SW480 (cell line): ENCODE measurements at regions not wholly inside any gene's neighbourhood (a gene's known extent, or its start where the extent isn't known, plus 50 kb on each side); places are given as distances from the start of the nearest gene placed in this dataset.
"Not testable (repeated sequence)": the region's sequence is repeated elsewhere in the genome, so short reads cannot be mapped to it uniquely, and the experiment has no call there.

ENCODE experiments used
- DNase-seq: peaks from one replicate; pipeline ENCODE4 v3.0.0-alpha.2; 2016; ENCODE audit warnings: low spot score

DNA sequence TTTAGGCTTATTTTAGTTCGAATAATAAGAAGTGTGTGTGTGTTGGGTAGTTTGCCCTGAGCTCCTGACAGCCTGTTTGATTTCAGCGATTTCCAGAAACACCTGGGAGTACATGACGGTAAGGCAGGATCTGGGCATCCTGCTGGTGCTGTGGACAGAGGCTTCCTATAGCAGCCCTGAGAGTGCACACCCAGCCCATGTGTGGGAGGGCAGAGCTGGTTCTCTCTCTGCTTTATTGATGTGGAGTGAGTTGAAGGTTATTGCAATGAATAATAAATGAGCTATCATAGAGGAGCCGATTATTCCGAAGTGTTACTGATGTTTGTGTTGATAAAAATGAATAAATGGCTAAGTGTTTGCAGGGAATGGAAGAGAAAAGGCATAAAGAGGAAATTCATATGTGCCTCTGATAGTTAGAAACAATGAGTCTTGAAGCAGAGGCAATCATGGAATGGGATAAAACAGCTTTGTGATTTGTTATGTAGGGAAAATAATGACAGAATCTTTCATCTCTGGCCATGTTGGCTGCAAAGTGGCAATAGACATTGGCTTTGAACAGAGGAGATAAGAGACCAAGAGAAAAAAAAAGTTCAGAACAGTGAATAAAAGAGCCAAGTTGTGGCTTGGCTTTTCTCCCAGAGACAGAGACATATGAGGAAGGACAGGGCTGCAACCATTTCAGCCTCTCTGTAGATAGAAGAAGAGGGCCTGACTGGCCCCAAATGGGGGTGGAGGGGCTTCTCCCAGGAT is 166.2 kb upstream of the CHD6 start:
- DNase-seq, result peak; percentile 23

DNA sequence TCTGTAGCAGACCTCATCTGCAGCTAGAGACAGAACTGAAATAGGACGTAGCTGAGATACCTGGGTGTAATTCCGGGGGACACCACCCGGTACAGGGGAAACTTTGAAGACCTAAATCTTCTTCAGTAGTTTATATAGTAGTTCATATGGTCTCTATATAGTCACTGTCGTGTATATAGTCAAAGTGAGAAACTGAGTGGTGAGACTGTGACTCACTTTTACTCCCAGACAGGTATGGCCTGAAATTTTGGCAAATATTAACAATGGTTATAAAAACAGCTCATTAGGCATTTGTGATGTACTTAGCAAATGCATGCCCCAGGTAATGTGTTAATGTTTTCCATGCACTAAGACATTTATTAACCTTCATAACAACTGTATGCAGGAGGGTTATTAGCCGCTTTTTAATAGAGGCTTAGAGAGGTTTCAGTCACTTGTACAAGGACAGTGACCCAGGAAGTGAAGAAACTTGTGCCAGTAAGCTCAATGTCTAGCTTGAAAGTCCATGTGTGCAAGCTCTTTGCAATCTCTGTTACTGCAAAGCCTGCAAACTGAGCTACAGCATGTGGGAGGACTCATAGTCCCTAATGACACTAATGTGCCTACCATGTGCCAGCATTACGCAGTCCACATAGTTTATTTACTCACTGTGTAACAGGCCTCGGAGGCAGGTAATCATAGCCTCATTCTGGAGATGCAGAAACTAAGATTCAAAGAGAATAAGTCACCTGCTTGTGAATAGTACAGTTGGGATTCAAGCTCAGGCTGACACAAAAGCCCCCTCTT is 165.4 kb upstream of the CHD6 start:
- no peak for DNase-seq

DNA sequence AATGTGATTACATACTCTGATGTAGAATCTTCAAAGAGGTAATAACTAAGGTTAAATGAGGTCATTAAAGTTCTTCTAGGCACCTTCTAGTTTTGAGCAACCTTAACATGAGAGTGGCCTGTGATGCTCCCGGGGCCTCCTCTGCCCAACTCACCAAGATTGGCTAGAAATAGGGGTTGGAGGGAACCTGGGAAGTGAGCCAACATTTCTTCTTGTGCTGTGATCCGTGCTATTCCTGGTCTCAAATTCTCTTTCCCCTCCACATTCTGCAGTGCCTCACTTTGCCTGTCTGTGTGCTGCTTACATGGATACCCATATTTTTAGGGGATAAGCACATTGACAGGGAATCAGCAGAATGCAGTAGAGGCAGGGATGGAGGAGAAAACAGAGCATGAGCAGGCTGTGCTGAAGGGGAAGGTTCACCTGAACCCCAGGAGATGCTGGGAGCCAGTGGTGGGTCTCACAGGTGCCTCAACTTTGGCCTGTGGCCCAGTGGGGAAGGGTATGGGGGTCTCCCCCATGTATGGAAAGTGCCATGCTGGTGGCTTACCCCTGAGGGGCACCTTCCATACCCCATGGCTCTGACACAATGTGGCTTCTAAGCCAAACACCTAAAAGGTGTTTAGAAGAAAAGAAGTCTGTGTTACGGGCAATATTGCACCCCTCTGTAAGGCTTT is 164.7 kb upstream of the CHD6 start:
- DNase-seq, result no peak

DNA sequence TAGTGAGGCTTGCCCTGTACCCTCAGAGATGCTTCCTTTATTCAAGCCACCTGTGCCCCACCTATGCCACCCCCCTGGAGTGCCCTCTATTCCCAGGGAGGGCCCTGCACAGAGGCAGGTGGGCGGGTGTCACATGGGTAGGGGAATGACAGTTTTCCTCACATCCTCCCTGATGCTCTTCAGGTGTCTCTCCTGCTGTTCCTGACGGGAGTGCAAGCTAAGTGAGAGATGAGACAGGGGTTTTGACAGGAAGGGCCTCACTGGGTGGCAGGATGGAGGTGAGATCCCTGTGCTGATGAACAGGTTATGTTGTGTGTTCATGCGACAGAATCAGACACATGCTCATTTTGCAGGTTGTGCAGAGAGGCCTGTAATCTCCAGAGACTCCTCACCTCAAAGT is 164.1 kb upstream of the CHD6 start:
- DNase-seq, result no peak

DNA sequence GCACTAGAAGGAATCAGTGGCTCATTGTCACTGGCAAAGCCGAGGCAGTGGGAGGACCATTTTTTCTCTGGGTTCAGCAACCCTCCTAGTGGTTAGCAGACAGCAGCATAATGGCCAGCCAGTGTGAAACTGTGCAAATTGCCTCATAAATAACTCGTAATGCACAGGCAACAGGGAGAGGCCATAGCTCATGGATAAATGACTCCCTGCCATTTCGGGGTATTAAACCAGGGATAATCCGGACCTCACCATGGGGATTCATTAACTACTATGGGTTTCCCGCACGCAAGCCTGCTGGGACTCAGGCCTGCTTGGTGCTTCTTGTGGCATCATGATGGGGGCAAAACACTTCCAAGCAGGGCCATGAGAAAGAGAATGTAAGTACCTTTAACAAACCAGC is 158.2 kb upstream of the CHD6 start:
- no peak for DNase-seq

DNA sequence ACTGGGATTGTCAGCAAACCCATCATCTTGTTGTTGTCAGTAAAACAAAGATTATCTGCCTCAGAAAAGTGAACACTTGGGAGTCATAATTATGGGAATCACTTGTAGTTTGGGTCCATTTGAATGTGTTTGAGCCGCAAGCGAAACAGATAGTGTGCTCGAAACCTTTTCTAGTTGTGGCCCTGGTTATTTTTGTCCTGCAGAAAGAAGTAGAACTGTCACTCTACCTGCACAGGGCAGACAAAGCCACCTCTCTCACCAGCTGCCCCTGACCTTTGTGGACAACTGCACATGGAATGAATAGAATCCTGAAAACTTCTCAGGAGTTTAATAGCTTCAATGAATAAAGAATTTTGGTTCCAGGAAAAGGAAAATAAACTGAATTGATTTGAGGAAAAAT is 156.1 kb upstream of the CHD6 start:
- no peak for DNase-seq

DNA sequence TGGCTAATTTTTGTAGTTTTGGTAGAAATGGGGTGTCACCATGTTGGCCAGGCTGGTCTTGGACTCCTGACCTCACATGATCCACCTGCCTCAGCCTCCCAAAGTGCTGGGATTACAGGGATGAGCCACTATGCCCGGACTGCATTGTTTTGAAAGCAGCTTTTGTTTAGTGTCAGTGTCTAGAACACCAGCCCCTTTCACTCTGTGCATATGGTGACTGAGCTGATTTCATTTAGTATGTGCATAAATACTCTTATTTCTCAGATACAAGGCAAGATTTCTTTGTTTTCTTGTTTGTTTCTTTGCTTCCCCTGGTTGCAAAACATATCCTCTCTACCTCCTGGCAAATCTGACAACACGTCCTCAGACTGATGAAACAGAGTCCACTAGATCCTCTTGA is 152.8 kb upstream of the CHD6 start:
- DNase-seq, result no peak

DNA sequence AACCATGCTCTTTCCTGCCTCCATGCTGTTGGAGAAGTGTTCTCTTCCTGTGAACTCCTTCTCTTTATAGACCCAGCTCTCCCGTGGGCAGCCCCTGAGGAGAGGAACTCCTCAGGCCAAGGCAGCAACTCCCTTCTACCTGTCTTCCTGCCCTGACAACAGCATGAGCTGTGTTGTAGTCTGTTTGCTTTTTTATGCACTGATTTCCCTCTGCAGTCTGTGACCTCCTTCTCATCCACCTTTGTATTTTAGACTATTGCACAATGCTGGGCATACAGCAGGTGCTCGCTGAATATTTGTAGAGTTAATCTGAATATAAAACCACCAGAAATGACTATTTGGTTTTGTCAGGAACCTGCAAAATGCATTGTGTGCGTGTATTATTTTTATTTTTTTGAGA is 152.2 kb upstream of the CHD6 start:
- no peak for DNase-seq

DNA sequence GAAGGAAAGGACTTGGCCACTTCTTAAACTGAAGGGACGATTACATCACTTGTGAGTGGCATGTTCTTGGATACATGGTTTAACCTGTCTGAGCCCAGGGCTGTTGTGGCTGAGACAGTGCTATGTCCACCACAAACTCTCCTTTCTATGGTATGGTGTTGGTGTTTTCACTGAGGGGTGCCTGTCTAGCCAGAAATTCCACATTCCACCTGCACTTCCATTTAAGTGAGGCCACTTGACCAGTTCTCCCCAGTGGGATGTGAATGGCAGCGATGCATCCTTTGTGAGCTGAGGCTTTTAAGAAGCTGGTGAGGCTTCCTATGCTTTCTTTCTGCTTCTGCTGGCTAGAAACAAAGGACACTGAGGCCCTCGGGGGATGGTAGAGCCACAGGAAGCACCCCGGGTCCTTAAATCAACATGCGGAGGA is 151.4 kb upstream of the CHD6 start:
- DNase-seq, result no peak

DNA sequence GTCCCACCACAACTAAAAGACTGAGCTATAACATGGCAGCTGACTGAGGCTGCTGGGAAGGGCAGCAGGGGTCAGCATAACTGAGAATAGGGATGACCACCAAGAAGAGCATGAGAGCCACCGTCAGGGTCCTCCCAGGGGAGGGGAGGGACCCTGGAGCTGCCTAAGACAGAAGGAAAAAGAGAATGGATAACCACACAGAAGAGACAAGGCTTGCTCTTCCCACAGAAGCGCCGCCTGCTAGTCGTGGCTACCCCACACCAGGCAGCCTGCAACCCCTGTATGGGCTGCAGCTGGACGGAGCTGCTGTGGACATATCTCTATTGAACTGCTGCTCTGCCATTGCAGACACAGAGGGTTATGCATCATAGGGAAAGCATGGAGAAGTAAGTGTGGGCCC is 132.0 kb upstream of the CHD6 start:
- no peak for DNase-seq

DNA sequence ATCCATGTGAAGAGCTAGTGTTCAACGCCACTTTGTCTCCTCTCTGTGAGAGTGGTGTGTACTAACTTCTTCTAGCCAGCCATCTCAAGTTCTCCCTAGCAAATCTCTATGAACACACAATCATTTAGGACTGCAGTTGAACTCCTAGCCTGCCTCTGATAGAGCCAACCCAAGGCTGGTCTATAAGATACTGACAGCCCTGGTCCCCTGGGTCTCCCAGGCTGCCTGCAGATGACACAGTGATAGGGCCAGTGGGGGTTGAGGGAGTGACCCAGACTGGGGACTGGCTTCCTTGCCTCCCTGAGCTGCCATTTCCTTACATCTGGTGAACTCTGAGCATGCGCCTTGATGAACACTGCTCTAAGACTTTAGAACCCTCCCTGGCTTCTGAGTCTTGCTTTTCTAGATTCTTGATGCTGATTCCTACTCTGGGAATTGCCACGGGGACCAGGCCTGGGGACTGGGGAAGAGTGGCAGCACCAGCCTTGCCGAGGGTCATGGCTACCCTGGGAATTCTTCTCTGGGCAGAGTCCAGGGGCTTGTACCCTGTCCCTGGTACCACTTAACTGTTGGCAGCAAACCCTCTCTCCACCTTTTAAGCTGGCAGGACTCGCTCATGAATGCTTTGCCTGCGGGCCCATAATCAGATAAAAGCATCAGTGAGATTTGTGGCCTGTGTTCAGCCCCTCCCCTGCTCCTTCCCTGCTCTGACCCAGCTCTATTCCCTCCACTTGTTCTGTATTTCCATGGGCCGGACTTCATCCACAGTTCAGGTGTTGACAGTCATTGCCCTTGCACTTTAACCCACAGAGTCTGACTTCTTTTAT is 130.8 kb upstream of the CHD6 start:
- no peak for DNase-seq

DNA sequence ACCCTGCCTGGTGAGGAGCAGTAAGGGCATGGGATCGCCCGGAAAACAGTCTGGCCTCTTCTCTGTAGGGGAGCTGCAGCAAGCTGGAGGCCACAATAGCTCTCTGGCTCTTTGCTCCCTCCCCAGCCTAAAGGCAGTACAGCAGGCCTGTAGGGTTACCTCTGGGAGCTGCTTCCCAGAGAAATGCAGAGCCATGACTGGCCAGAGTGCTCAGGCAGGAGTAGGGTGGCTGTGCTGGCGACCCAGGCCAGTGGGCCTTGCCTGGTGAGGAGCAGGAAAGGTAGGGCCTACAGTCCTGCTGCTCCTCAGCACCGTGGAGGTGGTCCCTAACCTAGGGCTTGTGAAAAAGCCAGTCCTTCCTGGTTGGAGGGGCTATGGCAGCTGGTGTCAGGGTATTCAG is 129.9 kb upstream of the CHD6 start:
- DNase-seq, result no peak

DNA sequence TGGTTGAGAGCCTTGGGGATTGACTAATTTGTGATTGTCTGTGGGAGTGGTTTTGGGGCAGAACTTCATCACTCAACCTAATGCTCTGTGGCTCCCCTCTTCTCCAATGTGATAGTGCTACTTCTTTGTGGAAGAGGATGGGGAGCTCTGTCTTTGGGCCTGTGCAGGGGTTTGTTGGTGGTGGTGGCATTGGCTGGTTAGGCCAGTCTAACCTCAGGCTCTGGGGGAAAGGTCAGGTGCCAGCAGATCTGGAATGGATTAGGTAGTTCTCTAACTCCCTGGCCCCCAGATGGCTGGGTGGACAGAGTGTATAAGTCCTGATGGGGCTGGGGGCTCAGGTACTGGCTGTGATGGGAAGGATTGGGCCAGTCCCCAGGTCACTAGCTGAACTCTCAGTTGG is 129.0 kb upstream of the CHD6 start:
- no peak for DNase-seq

DNA sequence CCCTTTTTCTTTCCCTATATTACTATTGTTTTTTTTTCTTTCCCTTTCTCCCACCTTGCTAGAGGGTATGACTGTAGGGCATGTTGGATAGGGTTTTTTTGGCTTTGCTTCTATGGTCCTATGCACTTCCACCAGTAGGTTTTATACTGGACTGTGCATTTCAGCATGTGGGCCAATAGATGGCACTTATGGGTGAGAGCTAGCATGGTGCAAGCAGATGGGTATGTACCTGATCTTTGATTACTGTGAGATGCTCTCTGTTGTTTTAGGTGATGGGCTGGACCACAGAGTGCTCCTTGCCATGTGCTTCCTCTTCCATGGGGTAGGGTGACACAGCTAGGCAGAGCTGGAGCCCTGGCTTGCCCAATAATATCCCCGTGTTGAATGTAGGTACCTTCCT is 128.5 kb upstream of the CHD6 start:
- peak; percentile 35 for DNase-seq

DNA sequence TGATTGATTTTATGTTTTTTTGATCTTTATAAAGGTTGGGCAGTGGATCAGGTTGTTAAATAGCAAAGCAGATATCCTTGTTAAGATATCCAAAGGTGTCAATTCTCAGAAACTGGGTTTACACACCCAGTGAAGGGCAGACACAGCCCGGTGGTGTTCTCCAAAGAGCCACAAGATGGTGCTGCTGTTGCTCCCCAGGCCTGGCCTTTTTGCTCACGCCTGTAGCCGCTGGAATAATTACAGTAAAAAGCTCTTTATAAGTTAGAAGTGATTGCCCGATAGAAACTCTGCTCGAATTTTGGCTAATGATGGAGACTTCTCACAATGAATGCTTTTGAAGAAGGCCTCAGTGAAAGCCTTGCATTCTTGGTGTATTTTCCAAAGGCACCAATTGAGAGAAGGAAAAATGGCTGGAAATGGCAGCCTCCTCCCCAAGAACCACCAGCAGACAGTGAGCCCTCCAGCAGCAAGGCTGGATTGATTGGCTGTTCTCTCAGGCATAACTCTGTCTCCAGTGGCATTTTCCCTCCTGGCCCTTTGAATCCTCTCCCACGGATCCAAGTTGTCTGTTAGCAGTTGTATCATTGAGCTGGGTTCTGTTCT is 120.5 kb upstream of the CHD6 start:
- peak; percentile 62 for DNase-seq

DNA sequence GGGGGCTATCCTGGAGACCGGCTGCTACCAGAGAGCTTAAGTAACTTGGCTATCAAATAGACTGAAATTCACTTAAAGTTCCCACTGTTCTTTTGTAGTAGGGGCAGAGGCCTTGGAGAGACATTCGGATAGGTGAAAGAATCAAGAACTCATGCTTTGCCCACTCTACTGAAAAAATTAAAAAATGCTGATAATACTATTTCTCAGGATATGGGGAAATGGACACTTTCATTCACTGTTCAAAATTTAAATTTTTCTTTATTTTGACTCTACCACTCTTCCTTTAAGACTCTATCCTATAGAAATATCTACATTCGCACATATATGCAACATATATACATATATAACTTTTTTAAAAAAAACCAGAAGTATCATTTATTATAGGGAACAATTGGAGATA is 117.8 kb upstream of the CHD6 start:
- DNase-seq, result no peak

DNA sequence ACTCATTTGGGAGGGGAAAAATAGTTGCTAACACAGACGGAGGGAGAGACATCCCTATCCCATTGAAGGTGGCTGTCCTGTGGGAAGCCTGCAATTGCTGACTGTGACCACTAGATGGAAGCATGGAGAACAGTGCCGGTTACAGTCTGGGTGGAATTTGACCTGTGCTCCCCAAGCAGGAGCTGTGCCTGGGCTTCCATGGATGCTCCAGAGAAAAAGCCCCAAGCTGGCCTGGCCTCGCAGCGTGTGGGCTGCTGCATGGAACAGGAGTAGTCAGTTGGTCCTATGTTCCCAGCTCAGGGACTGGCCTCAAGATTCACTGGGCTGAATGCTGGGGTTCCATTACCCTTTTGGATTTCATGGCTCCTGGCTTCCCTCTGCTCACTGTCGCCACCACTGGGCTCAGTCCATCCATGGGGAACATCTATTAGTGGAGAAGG is 116.3 kb upstream of the CHD6 start:
- peak; percentile 77 for DNase-seq

DNA sequence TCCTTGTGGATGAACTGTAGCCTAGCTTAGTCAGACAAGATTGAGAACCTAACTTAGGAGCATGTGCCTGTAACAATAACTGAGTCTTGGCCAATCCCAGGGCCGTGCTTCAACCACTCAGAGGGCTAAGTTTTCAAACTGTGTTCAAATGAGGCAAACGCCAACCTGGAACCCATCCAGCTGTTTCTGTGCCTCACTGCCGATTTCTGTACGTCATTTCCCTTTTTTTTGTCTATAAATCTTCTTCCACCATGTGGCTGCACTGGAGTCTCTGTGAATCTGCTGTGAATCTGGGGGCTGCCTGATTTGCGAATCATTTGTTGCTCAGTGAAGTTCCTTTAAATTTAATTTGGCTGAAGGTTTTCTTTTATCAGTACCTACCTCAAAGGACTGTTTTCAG is 115.0 kb upstream of the CHD6 start:
- no peak for DNase-seq

DNA sequence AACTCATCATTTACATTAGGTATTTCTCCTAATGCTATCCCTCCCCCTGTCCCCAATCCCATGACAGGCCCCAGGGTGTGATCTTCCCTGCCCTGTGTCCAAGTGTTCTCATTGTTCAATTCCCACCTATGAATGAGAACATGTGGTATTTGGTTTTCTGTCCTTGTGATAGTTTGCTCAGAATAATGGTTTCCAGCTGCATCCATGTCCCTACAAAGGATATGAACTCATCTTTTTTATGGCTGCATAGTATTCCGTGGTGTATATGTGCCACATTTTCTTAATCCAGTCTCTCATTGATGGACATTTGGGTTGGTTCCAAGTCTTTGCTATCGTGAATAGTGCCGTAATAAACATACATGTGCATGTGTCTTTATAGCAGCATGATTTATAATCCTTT is 113.0 kb upstream of the CHD6 start:
- DNase-seq, result not testable (repeated sequence)

DNA sequence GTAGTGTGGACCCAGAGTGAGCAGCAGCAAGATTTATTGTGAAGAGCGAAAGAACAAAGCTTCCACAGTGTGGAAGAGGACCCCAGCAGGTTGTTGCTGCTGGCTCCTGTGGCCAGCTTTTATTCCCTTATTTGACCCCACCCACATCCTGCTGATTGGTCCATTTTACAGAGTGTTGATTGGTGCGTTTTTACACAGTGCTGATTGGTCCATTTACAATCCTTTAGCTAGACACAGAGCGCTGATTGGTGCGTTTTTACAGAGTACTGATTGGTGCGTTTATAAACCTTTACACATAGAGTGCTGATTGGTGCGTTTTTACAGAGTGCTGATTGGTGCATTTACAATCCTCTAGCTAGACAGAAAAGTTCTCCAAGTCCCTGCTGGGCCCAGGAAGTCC is 109.5 kb upstream of the CHD6 start:
- DNase-seq, result not testable (repeated sequence)

DNA sequence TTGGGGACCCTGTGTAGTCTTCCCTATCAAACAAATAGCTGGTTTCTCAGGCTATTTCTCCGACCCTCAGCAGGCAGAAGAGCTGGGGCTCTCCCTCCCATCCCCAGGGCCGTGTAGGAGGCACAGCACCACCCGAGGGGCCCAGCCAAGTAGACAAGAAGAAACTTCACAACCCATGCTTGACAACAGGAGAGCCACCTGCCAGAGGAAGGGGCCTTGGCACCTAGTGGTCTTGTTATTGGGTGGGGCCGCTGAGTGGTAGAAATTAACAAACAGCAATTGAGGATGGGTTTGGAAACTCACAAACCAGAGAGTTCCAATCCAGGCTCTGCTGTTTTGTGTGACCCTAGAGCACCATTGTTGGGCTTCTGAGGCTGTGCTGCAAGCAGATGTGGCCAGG is 108.5 kb upstream of the CHD6 start:
- no peak for DNase-seq

DNA sequence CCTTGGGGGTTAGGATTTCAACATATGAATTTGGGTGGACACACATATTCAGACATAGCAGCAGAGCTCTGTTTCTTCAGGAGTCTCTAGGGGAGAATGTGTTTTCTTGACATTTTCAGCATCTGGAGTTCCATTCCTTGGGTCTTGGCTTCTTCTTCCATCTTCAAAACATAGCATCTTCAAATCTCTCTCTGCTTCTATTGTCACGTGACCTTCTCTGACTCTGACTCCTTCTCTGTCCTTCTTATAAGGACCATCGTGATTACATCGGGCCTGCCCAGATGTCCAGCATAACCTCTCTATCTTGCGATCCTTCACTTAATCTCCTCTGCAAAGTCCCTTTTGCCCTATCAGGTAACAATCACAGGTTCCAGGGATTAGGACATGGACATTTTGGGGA is 101.0 kb upstream of the CHD6 start:
- no peak for DNase-seq
